ENCODE measurements at regions not wholly inside any gene's neighbourhood (a gene's known extent, or its start where the extent isn't known, plus 50 kb on each side); places are given as distances from the start of the nearest gene placed in this dataset.

- TF ChIP-seq, protein P1, sequence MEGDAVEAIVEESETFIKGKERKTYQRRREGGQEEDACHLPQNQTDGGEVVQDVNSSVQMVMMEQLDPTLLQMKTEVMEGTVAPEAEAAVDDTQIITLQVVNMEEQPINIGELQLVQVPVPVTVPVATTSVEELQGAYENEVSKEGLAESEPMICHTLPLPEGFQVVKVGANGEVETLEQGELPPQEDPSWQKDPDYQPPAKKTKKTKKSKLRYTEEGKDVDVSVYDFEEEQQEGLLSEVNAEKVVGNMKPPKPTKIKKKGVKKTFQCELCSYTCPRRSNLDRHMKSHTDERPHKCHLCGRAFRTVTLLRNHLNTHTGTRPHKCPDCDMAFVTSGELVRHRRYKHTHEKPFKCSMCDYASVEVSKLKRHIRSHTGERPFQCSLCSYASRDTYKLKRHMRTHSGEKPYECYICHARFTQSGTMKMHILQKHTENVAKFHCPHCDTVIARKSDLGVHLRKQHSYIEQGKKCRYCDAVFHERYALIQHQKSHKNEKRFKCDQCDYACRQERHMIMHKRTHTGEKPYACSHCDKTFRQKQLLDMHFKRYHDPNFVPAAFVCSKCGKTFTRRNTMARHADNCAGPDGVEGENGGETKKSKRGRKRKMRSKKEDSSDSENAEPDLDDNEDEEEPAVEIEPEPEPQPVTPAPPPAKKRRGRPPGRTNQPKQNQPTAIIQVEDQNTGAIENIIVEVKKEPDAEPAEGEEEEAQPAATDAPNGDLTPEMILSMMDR (conservative IDR thresholded peaks at IDR 0.05; ENCODE audit: low read depth in 2 of 2), result no peak
- TF ChIP-seq JUNB (IDR thresholded peaks at IDR 0.05; ENCODE audit: unreplicated experiment), result no peak
- no peak for TF ChIP-seq POLR2AphosphoS5 (IDR thresholded peaks at IDR 0.05; ENCODE audit: low read depth)
- TF ChIP-seq, protein P2, sequence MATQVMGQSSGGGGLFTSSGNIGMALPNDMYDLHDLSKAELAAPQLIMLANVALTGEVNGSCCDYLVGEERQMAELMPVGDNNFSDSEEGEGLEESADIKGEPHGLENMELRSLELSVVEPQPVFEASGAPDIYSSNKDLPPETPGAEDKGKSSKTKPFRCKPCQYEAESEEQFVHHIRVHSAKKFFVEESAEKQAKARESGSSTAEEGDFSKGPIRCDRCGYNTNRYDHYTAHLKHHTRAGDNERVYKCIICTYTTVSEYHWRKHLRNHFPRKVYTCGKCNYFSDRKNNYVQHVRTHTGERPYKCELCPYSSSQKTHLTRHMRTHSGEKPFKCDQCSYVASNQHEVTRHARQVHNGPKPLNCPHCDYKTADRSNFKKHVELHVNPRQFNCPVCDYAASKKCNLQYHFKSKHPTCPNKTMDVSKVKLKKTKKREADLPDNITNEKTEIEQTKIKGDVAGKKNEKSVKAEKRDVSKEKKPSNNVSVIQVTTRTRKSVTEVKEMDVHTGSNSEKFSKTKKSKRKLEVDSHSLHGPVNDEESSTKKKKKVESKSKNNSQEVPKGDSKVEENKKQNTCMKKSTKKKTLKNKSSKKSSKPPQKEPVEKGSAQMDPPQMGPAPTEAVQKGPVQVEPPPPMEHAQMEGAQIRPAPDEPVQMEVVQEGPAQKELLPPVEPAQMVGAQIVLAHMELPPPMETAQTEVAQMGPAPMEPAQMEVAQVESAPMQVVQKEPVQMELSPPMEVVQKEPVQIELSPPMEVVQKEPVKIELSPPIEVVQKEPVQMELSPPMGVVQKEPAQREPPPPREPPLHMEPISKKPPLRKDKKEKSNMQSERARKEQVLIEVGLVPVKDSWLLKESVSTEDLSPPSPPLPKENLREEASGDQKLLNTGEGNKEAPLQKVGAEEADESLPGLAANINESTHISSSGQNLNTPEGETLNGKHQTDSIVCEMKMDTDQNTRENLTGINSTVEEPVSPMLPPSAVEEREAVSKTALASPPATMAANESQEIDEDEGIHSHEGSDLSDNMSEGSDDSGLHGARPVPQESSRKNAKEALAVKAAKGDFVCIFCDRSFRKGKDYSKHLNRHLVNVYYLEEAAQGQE (IDR thresholded peaks at IDR 0.05; ENCODE audit: unreplicated experiment), result no peak
- no peak for TF ChIP-seq EZH2phosphoT487 (IDR thresholded peaks at IDR 0.05; ENCODE audit: unreplicated experiment)
- TF ChIP-seq EZH2 (IDR thresholded peaks at IDR 0.05; ENCODE audit: low read depth, unreplicated experiment), result no peak
- TF ChIP-seq CREB1 (CRISPR knock-in tag; IDR thresholded peaks at IDR 0.05; ENCODE audit: low read depth), result no peak
- TF ChIP-seq STAT1 (IDR thresholded peaks at IDR 0.05; ENCODE audit: unreplicated experiment), result no peak
- TF ChIP-seq, protein P3, sequence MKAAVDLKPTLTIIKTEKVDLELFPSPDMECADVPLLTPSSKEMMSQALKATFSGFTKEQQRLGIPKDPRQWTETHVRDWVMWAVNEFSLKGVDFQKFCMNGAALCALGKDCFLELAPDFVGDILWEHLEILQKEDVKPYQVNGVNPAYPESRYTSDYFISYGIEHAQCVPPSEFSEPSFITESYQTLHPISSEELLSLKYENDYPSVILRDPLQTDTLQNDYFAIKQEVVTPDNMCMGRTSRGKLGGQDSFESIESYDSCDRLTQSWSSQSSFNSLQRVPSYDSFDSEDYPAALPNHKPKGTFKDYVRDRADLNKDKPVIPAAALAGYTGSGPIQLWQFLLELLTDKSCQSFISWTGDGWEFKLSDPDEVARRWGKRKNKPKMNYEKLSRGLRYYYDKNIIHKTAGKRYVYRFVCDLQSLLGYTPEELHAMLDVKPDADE (IDR thresholded peaks at IDR 0.05), result no peak
- no peak for TF ChIP-seq NANOG (IDR thresholded peaks at IDR 0.05; ENCODE audit: borderline replicate concordance)
Observed at GRCh38 chr5:117763271-117763670, 1188.6 kb upstream of the SEMA6A start.

All from GM23338 (cell line).